Loucy (cell line): ENCODE measurements at regions not wholly inside any gene's neighbourhood (a gene's known extent, or its start where the extent isn't known, plus 50 kb on each side); places are given as distances from the start of the nearest gene placed in this dataset.

ENCODE experiments used
- H2AFZ ChIP-seq: fragments of 200-600 bp; sonication (generic); 2 replicates; pipeline ENCODE4 v1.6.0; 2016; ENCODE audit warnings: antibody characterized with exemption, mild to moderate bottlenecking, low read length, moderate library complexity
- H3F3A ChIP-seq: fragments of 200-600 bp; 2 replicates; pipeline ENCODE4 v1.6.0; 2016; ENCODE audit warnings: antibody characterized with exemption, low read depth, mild to moderate bottlenecking
- H3K27me3 ChIP-seq: fragments of 200-600 bp; sonication (generic); 2 replicates; pipeline ENCODE4 v1.6.1; 2014; ENCODE audit warnings: low read length, mild to moderate bottlenecking; ENCODE audit not compliant: insufficient read depth, poor library complexity, severe bottlenecking
- H3K36me3 ChIP-seq: fragments of 200-600 bp; sonication (generic); 2 replicates; pipeline ENCODE4 v1.6.1; 2016; ENCODE audit warnings: low read length; ENCODE audit not compliant: insufficient read depth
- H3K4me1 ChIP-seq: fragments of 200-600 bp; sonication (generic); 2 replicates; pipeline ENCODE4 v1.5.1; 2014; ENCODE audit warnings: low read length, mild to moderate bottlenecking; ENCODE audit not compliant: insufficient read depth, poor library complexity, severe bottlenecking
- H3K4me2 ChIP-seq: fragments of 200-600 bp; sonication (generic); 2 replicates; pipeline ENCODE4 v1.6.0; 2014; ENCODE audit warnings: antibody characterized with exemption, low read length, low read depth, mild to moderate bottlenecking; ENCODE audit not compliant: poor library complexity, severe bottlenecking
- H3K4me3 ChIP-seq: fragments of 200-600 bp; sonication (generic); 2 replicates; pipeline ENCODE4 v1.5.1; 2014; ENCODE audit warnings: low read length, mild to moderate bottlenecking, mixed read lengths; ENCODE audit not compliant: poor library complexity, severe bottlenecking
- H3K79me2 ChIP-seq: fragments of 200-600 bp; sonication (generic); 2 replicates; pipeline ENCODE4 v1.6.1; 2014; ENCODE audit warnings: low read length; ENCODE audit not compliant: insufficient read depth
- H3K9ac ChIP-seq: fragments of 200-600 bp; sonication (generic); 2 replicates; pipeline ENCODE4 v1.6.0; 2014; ENCODE audit warnings: mild to moderate bottlenecking, low read depth, low read length, moderate library complexity; ENCODE audit not compliant: poor library complexity, severe bottlenecking
- H3K9me2 ChIP-seq: fragments of 200-600 bp; sonication (generic); replicated peaks from 2 replicates; pipeline ENCODE4 v1.6.1; 2016; ENCODE audit warnings: low read depth, low read length, mixed read lengths
- H3K9me3 ChIP-seq: fragments of 200-600 bp; sonication (generic); 2 replicates; pipeline ENCODE4 v1.6.1; 2014; ENCODE audit warnings: mild to moderate bottlenecking, antibody characterized with exemption, low read length, low read depth; ENCODE audit not compliant: insufficient read depth
- H4K20me1 ChIP-seq: fragments of 200-600 bp; sonication (generic); 2 replicates; pipeline ENCODE4 v1.6.0; 2014; ENCODE audit warnings: antibody characterized with exemption, low read length, mild to moderate bottlenecking; ENCODE audit not compliant: insufficient read depth, poor library complexity, severe bottlenecking
- CTCF ChIP-seq: fragments of 200-600 bp; sonication (generic); conservative IDR thresholded peaks from 2 replicates; pipeline ENCODE4 v1.5.1; 2014; ENCODE audit warnings: mild to moderate bottlenecking, antibody characterized with exemption, low read length
- EZH2phosphoT487 ChIP-seq: fragments of 200-600 bp; IDR thresholded peaks from 2 replicates; pipeline ENCODE4 v1.6.1; 2018; ENCODE audit warnings: antibody characterized with exemption, mild to moderate bottlenecking, moderate library complexity, borderline replicate concordance

GRCh38 chr15:62752657-62753517 is 289.7 kb upstream of the TPM1 start:
- H3K27me3 ChIP-seq, result no peaks in the 10 kb centered on the region
- H3K79me2 ChIP-seq, result no peaks in the 10 kb centered on the region
- no peak overlapping the region for H2AFZ ChIP-seq
- no peak overlapping the region for H3K9ac ChIP-seq
- H3K4me1 ChIP-seq, result no peaks in the 10 kb centered on the region
- H3K4me2 ChIP-seq, result no peak overlapping the region
- H3F3A ChIP-seq, result no peaks in the 10 kb centered on the region
- no peak overlapping the region for H3K4me3 ChIP-seq
- no peak for TF ChIP-seq EZH2phosphoT487
- no peak for TF ChIP-seq CTCF
- H3K9me2 ChIP-seq, result no peaks in the 10 kb centered on the region
- no peaks in the 10 kb centered on the region for H3K36me3 ChIP-seq
- no peaks in the 10 kb centered on the region for H3K9me3 ChIP-seq
- H4K20me1 ChIP-seq, result no peaks in the 10 kb centered on the region

- no peaks in the 10 kb centered on the region for H3K36me3 ChIP-seq
- no peaks in the 10 kb centered on the region for H3K9me3 ChIP-seq
- no peaks in the 10 kb centered on the region for H3F3A ChIP-seq
- no peaks in the 10 kb centered on the region for H3K4me1 ChIP-seq
- no peaks in the 10 kb centered on the region for H3K79me2 ChIP-seq
- H3K4me3 ChIP-seq, result no peak overlapping the region
- H3K27me3 ChIP-seq, result no peaks in the 10 kb centered on the region
- H4K20me1 ChIP-seq, result no peaks in the 10 kb centered on the region
- no peak overlapping the region for H3K9ac ChIP-seq
- no peak overlapping the region for H2AFZ ChIP-seq
- TF ChIP-seq CTCF (no peak), EZH2phosphoT487 (no peak)
- no peaks in the 10 kb centered on the region for H3K9me2 ChIP-seq
- H3K4me2 ChIP-seq, result no peak overlapping the region
Measured at GRCh38 chr15:62753518-62754221, 288.9 kb upstream of the TPM1 start.

GRCh38 chr15:62756326-62756994 is 286.1 kb upstream of the TPM1 start:
- H3K4me2 ChIP-seq, result no peak overlapping the region
- no peaks in the 10 kb centered on the region for H3K9me2 ChIP-seq
- no peaks in the 10 kb centered on the region for H3K79me2 ChIP-seq
- no peak overlapping the region for H3K4me3 ChIP-seq
- TF ChIP-seq CTCF (no peak), EZH2phosphoT487 (no peak)
- H4K20me1 ChIP-seq, result no peaks in the 10 kb centered on the region
- no peak overlapping the region for H3K9ac ChIP-seq
- no peaks in the 10 kb centered on the region for H3K4me1 ChIP-seq
- no peaks in the 10 kb centered on the region for H3F3A ChIP-seq
- no peaks in the 10 kb centered on the region for H3K9me3 ChIP-seq
- no peaks in the 10 kb centered on the region for H3K27me3 ChIP-seq
- no peak overlapping the region for H2AFZ ChIP-seq
- H3K36me3 ChIP-seq, result no peaks in the 10 kb centered on the region
